ENCODE measurements at regions not wholly inside any gene's neighbourhood (a gene's known extent, or its start where the extent isn't known, plus 50 kb on each side); places are given as distances from the start of the nearest gene placed in this dataset.
"Not testable (repeated sequence)": the region's sequence is repeated elsewhere in the genome, so short reads cannot be mapped to it uniquely, and the experiment has no call there.

DNA sequence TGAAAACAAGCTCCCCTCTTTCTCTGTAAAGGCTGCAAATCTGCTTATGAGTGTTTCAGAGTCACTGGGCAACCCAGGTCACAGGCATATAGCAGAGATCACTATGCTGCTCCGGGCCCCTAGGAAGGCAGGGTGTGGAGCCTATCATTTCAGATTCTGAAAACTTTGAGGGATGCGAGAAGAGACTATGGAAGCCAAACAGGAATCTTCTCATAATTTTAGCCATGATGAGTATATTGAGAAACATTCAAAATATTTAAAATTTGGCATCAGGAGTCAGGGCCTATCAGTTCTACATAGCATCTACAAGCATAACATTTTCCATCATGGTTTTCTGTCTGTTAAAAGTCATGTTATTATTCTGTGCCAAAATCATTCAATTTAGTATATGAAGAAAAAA, 61.7 kb upstream of the ATXN3L start:
- DNase-seq (ENCODE audit: low read depth) = no peak

DNA sequence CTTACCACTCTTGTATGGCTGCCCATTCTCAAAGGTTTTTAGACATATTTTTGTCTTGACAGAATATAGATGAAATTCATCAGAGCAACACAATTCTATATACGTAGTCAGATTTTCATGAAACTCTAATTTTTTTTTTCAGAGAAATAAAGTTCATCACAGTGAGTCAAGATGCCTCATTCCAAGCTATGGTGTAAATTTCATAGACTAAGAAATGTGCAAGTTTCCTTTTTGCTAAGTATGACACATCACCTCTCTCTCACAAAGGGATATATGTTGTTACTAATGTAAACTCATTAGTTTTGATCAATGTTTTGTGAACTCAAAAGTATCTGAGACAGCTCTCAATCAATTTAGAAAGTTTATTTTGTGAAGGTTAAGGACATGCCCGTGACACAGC, 60.4 kb upstream of the ATXN3L start:
- no peak for DNase-seq (ENCODE audit: low read depth)

DNA sequence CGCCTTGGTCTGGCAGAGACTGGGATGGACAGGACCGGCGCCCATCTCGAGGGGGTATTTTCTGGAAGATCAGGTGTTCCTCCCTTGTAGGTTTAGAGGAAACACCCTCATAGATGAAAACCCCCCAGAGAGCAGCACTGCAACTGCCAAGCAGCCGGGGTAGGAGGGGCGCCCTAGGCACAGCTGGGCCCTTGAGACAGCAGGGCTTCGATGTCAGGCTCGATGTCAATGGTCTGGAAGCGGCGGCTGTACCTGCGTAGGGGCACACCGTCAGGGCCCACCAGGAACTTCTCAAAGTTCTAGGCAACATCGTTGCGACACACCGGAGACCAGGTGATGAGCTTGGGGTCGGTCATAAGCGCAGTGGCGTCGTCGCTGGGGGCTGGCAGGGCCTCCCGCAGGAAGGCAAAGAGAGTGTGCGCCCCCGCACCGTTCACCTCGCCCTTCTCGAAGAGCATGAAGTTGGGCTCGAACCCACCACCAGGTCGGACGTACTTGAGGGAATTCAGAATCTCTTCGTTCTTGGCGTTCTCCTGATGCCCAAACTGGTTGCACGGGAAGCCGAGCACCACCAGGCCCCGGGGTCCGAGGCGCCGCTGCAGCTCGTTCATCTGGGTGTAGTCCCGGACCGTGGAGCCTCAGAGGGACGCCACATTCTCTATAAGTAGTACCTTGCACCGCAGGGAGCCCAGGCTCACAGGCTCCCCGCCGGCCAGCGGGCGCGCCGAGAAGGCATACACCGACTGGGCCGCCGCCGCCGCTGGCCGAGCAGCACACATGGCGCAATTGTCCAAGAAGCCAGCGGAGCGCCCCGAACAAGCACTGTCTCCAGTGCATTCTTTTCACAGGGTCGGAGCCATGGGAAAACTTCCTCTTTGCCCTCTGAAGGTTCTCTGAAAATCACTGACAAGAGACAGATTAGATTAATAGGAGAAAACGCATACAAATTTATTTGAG, 59.0 kb upstream of the ATXN3L start:
- DNase-seq (ENCODE audit: low read depth) = not testable (repeated sequence)

DNA sequence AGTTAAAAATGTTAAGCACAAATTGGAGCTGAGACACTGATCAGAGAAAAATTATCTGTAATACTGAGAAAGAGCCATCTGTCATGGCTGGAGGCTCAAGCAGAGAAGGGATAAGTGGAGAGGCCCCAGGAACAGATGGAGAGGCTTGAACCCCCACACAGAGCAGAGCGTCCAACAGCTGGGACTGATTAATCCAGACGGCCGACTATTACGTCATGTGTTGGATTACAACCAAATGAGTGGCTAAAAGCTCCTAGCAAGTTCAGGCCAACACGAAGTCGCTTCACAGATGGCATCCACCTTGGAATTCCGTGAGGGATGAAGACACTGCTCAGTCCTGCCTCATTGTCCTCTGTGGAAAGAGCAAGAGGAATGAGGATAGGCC, 57.7 kb upstream of the ATXN3L start:
- no peak for DNase-seq (ENCODE audit: low read depth)

DNA sequence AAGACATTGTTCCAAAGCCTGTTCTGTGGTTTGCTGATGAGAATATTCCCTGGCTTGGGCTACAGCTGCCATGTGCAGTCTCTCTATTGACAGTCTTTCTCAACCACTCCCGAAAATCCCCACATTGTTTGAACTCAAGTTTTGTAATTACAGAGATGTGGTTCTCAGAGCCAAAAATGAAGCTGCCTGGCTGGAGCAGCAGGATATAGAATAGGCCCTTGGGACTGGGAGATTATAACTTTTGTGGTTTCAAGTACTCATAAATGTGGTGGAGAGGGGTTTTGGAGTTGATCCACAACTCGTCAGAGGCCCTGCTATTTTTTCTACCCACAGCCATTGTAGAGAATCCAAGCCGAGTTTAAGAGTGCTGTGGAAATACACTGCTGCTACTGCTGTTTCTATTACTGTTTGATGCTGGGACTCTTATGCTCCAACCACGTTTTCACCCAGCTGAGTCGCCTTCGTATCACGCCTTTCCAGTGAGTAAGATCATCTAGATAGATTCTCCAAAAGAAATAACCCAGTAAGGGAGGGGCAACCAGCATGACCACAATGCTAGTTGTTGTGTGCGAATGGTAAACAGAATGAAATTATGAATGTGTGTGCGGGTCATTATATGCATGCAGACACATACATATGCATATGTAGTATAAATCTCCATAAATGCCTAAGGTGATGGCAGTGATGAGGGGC, 57.1 kb upstream of the ATXN3L start:
- no peak for DNase-seq (ENCODE audit: low read depth)

DNA sequence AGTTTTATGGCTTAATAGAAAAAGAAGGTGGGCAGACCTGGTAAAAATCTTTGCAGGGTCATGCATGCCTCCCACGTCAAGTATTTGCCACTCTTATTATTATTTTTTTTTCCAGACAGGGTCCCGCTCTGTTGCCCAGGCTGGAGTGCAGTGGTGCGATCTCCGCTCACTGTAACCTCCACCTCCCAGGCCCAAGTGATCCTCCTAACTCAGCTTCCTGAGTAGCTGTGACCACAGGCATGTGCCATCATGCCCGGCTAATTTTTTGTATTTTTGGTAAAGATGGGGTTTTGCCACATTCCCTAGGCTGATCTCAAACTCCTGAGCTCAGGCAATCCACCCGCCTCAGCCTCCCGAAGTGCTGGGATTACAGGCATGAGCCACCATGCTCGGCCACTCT, 55.7 kb upstream of the ATXN3L start:
- not testable (repeated sequence) for DNase-seq (ENCODE audit: low read depth)

DNA sequence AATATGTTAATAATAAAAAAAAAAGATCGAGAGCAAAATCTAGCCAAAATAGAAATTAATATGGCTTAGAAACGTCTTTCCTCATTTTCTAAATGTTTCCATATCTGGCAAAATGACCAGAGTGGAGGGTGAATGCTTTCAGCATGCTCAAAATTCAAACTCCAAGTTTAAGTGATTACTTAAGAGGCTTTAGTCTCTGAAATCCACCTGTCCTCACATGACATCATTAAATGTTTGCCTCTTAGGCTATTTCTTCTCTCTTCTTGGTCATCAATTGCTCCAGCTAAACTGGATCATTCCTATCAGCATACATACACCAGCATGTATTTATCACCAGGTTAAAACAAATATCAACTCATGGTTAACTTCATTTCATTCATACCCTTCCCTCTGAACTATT, 54.5 kb upstream of the ATXN3L start:
- no peak for DNase-seq (ENCODE audit: low read depth)

DNA sequence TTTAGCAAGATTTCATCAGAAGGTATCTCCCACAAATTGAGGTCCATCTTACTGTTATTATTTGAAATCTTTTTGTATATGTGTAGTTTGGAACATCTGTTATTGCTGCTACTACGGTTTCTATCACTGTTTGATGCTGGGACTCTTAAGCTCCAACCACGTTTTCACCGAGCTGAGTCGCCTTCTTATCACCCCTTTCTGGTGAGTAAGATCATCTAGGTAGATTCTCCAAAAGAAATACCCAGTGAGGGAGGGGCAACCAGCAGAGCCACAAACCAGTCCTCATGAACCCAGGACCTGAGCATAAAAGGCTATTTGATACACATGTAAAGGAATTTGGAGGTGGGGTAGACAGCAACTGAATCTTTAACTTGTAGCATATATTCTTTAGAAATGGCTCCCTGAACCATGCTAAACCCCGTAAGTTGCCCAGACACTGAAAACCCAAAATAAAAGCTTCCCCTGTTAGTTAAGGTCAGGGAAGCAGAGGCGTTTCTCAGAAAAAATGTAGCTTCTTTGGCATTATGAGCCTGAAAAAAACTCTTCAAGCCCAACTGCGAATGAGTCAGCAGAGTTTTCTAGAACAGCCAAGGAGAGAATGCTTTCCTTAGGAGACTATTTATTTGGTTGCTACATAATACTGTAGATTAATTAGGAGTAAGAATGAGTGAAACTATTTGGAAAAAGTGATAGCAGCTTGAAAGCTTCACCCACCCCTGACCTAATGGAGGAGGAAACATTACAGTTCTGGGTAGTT, 53.8 kb upstream of the ATXN3L start:
- DNase-seq (ENCODE audit: low read depth) = no peak

DNA sequence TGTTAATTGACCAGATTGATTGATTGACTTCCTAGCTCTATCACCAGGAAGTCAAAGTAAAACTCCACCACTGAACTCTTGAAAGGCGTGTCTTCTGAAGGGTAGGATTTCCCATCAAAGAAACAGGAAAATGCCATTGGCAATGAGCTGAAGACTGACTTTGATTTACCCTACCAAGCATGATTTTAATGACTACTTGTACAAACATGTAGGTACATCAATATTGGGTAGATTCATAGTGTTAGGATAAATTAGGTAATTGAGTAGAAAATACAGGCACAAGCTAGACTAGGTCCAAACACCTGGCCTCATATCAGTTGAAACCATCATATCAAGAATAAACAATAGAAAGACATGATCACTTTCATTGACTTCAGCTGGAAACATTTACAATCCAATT, 53.2 kb upstream of the ATXN3L start:
- DNase-seq (ENCODE audit: low read depth) = no peak

DNA sequence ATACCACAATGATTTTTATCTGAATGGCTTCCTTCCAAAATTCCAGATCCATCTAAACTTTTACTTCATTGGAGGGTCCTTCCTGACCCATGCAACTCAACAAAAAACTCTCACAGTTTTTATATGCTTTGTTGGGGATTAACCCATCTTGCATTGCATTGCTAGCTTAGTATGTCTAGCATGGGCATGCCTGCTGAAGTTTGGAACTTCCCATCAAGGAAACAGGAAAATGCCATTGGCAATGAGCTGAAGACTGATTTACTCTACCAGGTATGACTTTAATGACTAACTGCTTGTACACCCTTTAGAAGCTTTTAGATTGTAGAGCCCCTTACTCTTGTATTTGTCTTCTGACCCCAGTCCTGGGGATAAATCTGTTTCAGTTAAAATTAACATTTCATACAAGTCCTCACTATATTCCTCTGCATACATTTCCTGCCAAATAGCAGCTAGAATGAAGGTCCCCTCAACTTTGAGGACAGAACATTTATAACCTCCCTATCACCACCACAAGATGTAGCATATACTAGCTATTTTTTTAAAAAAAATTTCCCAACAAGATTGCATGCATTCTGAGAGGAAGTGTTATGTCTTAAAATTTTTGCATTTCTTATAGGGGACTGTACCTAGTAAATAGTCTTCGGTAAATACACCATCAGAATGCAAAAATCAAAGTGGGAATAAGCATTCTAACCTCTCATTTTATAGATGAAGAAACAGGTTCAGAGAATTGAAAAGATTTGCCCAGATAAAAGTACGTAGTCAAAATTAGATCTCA, 52.5 kb upstream of the ATXN3L start:
- DNase-seq (ENCODE audit: low read depth) = no peak

DNA sequence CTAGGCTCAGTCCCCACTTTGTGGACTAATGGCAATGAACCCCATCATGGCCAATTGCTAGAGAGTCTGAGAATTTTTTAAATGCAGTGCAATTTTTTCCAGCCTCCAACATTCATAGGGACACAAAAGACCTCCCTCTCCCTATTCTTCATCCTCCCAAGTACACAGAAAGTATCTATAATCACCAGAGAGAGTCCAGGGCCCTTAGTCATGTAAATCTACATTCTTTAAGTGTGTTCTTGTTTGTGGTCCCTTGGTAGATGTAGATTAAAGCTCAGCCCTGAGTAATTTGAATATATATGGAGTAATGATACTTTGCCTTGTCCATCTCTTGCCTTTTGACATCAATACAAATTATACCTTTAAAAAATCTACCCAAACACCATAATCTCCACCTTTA, 51.3 kb upstream of the ATXN3L start:
- DNase-seq (ENCODE audit: low read depth) = no peak

DNA sequence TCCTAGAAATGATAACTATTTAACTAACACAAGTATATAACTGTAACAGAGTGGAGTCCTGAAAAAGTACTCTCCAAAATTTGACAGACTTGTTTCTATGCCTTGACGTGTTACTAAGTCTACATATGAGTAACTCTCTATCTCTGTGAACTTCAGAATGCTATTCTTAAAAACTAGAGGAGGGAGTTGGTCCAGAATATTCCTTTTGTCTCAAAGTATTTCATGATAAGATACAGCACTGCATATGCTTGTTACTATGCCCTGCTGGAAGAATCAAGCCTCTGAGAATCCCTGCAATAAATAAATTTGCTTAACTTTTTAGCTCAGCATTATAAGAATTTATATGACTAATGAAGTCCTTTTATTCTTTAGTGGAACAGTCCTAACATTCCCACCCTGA, 50.9 kb upstream of the ATXN3L start:
- DNase-seq (ENCODE audit: low read depth) = no peak

All from activated T-helper 9 cell treated with anti-CD3 and anti-CD28 coated beads, Interleukin-2, amount 50 U/mL, for 16 hours (primary cell).